Left lung (tissue), 4 donors: ENCODE measurements at regions not wholly inside any gene's neighbourhood (a gene's known extent, or its start where the extent isn't known, plus 50 kb on each side); places are given as distances from the start of the nearest gene placed in this dataset.

Experiments used
- ATAC-seq: fragments of 200-7000 bp; cut with Tn5 transposase; one replicate; pipeline ENCODE4 v1.9.1; 2020; ENCODE audit warnings: moderate library complexity
- DNase-seq, 4 donors: peaks; one replicate each; pipeline ENCODE4 v3.0.0-alpha.2; 2013 to 2020
- H3K27ac ChIP-seq, 2 donors: fragments of 200-600 bp; sonication (generic) in 1 of 2; one replicate each; pipeline versions ENCODE4 v1.5.0 to v1.8.0; 2020 to 2021
- H3K27me3 ChIP-seq, 2 donors: fragments of 200-600 bp; sonication (generic) in 1 of 2; one replicate each; pipeline versions ENCODE4 v1.5.0 to v1.8.0; 2020 to 2021
- H3K36me3 ChIP-seq, 2 donors: fragments of 200-600 bp; sonication (generic) in 1 of 2; one replicate each; pipeline versions ENCODE4 v1.5.0 to v1.8.0; 2020 to 2021
- H3K4me1 ChIP-seq, 2 donors: fragments of 200-600 bp; one replicate each; pipeline ENCODE4 v1.8.0; 2021
- H3K4me3 ChIP-seq, 2 donors: fragments of 200-600 bp; sonication (generic) in 1 of 2; one replicate each; pipeline versions ENCODE4 v1.5.0 to v1.8.0; 2020 to 2021; ENCODE audit warnings: mild to moderate bottlenecking in 1 of 2
- H3K9me3 ChIP-seq, 2 donors: fragments of 200-600 bp; sonication (generic) in 1 of 2; one replicate each; pipeline versions ENCODE4 v1.5.0 to v1.8.0; 2020 to 2021
- intact Hi-C, 2 donors: fragments of 100-400 bp; cut with DNase I; formaldehyde crosslinking; loops; one replicate each; pipeline versions ENCODE4 v1.11.2 to v1.14.2; 2022
- TF ChIP-seq, protein P1 (sequence below), 2 donors: fragments of 200-600 bp; sonication (generic) in 1 of 2; IDR thresholded peaks; one replicate each; pipeline versions ENCODE4 v1.5.0 to v1.8.0; 2021; ENCODE audit warnings: antibody characterized with exemption in 2 of 2
- donor health status: DM: no; HTN: yes; CAD: no.
- donor health status: DM: no; HTN: no; CAD: no.

- intact Hi-C loops = no loop called here
- Histone ChIP-seq H3K9me3 (no peaks in the 10 kb centered on the region), H3K27me3 (no peaks in the 10 kb centered on the region), H3K27ac (no peak overlapping the region), H3K4me3 (no peak overlapping the region), H3K4me1 (peaks cover 0 to 9% of the 10 kb centered on the region in 2 donors), H3K36me3 (no peaks in the 10 kb centered on the region)
- TF ChIP-seq, protein P1, sequence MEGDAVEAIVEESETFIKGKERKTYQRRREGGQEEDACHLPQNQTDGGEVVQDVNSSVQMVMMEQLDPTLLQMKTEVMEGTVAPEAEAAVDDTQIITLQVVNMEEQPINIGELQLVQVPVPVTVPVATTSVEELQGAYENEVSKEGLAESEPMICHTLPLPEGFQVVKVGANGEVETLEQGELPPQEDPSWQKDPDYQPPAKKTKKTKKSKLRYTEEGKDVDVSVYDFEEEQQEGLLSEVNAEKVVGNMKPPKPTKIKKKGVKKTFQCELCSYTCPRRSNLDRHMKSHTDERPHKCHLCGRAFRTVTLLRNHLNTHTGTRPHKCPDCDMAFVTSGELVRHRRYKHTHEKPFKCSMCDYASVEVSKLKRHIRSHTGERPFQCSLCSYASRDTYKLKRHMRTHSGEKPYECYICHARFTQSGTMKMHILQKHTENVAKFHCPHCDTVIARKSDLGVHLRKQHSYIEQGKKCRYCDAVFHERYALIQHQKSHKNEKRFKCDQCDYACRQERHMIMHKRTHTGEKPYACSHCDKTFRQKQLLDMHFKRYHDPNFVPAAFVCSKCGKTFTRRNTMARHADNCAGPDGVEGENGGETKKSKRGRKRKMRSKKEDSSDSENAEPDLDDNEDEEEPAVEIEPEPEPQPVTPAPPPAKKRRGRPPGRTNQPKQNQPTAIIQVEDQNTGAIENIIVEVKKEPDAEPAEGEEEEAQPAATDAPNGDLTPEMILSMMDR (IDR thresholded peaks at IDR 0.05) = no peak
- ATAC-seq (no peak), DNase-seq (no peak)
Measured at GRCh38 chr3:72050048-72050632, 265.2 kb upstream of the PROK2 start.

DNA sequence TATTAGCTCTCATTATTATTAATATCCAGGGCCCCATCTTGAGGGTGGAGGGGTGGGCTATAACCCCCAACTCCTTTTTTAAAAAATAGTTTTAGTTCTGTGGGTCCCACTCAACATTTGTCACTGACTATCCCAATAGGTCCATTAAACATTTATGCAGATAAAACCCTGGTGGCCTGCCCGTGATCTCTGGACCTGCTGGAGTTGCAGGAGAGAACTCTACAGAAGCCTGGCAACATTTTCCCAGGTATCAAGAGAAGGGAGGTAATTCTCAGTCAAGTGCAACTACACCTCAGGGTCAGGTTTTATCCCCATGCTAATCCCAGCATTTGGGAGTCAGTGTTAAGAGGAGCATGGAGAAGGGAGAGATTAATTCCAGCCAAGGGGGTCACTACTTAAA lies 264.4 kb upstream of the PROK2 start:
- H3K9me3 ChIP-seq = no peaks in the 10 kb centered on the region
- H3K27ac ChIP-seq = no peak overlapping the region
- DNase-seq = no peak
- H3K4me3 ChIP-seq = no peak overlapping the region
- intact Hi-C loops = no loop called here
- TF ChIP-seq, protein P1 (IDR thresholded peaks at IDR 0.05) = no peak
- H3K4me1 ChIP-seq = peaks cover 0 to 9% of the 10 kb centered on the region in 2 donors
- no peak for ATAC-seq
- no peaks in the 10 kb centered on the region for H3K36me3 ChIP-seq
- no peaks in the 10 kb centered on the region for H3K27me3 ChIP-seq

DNA sequence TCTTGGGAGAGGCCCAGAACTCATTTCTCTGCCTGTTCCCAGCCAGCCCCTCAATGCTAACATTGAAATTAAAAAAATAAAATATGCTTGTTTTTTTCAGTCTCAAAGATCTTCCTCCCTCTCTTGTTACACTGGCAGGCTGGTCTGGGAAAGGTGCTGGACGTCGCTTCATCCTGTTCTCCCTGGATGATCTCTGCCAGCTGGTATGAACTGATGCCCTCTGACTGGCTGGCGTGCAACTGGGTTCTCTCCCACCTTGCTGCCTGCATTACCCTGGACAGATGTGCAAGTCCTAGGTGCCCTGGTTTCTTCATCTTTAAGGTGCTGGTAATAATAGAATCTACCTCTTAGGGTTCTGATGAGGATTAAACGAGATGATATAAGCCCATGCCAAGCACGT lies 263.9 kb upstream of the PROK2 start:
- Histone ChIP-seq H3K4me3 (no peak overlapping the region), H3K27me3 (no peaks in the 10 kb centered on the region), H3K4me1 (peaks cover 0 to 14% of the 10 kb centered on the region in 2 donors), H3K36me3 (no peaks in the 10 kb centered on the region), H3K27ac (no peak overlapping the region), H3K9me3 (no peaks in the 10 kb centered on the region)
- intact Hi-C loops = no loop called here
- TF ChIP-seq, protein P1 (IDR thresholded peaks at IDR 0.05) = no peak
- ATAC-seq (no peak), DNase-seq (no peak)

- intact Hi-C loops = no loop called here
- ATAC-seq = no peak
Measured at GRCh38 chr3:72047221-72047871, 262.4 kb upstream of the PROK2 start.

GRCh38 chr3:72044231-72044855 lies 259.4 kb upstream of the PROK2 start:
- intact Hi-C loops = no loop called here
- ATAC-seq (no peak), DNase-seq (no peak)
- TF ChIP-seq, protein P1 (IDR thresholded peaks at IDR 0.05) = no peak
- Histone ChIP-seq H3K4me3 (no peak overlapping the region), H3K27me3 (no peaks in the 10 kb centered on the region), H3K27ac (peak overlapping the region in 1 of 2 donors; percentile 6), H3K4me1 (peaks cover 5 to 32% of the 10 kb centered on the region in 2 donors), H3K36me3 (no peaks in the 10 kb centered on the region), H3K9me3 (no peaks in the 10 kb centered on the region)

More at GRCh38 chr3:72047221-72047871, 262.4 kb upstream of the PROK2 start:
- DNase-seq = no peak
- Histone ChIP-seq H3K27ac (no peak overlapping the region), H3K27me3 (no peaks in the 10 kb centered on the region), H3K9me3 (no peaks in the 10 kb centered on the region), H3K4me1 (peaks cover 5 to 29% of the 10 kb centered on the region in 2 donors), H3K36me3 (no peaks in the 10 kb centered on the region), H3K4me3 (no peak overlapping the region)
- TF ChIP-seq, protein P1 (IDR thresholded peaks at IDR 0.05) = no peak
